ENCODE measurements at regions not wholly inside any gene's neighbourhood (a gene's known extent, or its start where the extent isn't known, plus 50 kb on each side); places are given as distances from the start of the nearest gene placed in this dataset.
"Not testable (repeated sequence)": the region's sequence is repeated elsewhere in the genome, so short reads cannot be mapped to it uniquely, and the experiment has no call there.

GRCh38 chr7:48992816-48993215, 68.5 kb downstream of the CDC14C start:
- TF ChIP-seq POLR2A (IDR thresholded peaks at IDR 0.05; ENCODE audit: low read depth, low read length): no peak
- DNase-seq (ENCODE audit: insufficient read length, low spot score): no peak
- no peak for FAIRE-seq

GRCh38 chr7:49001610-49002033, 77.3 kb downstream of the CDC14C start:
- peak; percentile 93 for FAIRE-seq
- peak; percentile 40 for DNase-seq (ENCODE audit: insufficient read length, low spot score)
- TF ChIP-seq POLR2A (IDR thresholded peaks at IDR 0.05; ENCODE audit: low read depth, low read length): no peak

GRCh38 chr7:49010717-49011116, 86.4 kb downstream of the CDC14C start:
- FAIRE-seq: no peak
- TF ChIP-seq POLR2A (IDR thresholded peaks at IDR 0.05; ENCODE audit: low read depth, low read length): no peak
- DNase-seq (ENCODE audit: insufficient read length, low spot score): no peak

- DNase-seq (ENCODE audit: insufficient read length, low spot score) (no peak), FAIRE-seq (no peak)
- TF ChIP-seq POLR2A (IDR thresholded peaks at IDR 0.05; ENCODE audit: low read depth, low read length): no peak
Observed at GRCh38 chr7:49014870-49015269, 90.5 kb downstream of the CDC14C start.

- FAIRE-seq (no peak), DNase-seq (ENCODE audit: insufficient read length, low spot score) (no peak)
- no peak for TF ChIP-seq POLR2A (IDR thresholded peaks at IDR 0.05; ENCODE audit: low read depth, low read length)
Observed at GRCh38 chr7:49020145-49020544, 95.8 kb downstream of the CDC14C start.

GRCh38 chr7:49022448-49022847, 98.1 kb downstream of the CDC14C start:
- TF ChIP-seq POLR2A (IDR thresholded peaks at IDR 0.05; ENCODE audit: low read depth, low read length): no peak
- DNase-seq (ENCODE audit: insufficient read length, low spot score) (no peak), FAIRE-seq (no peak)

DNA sequence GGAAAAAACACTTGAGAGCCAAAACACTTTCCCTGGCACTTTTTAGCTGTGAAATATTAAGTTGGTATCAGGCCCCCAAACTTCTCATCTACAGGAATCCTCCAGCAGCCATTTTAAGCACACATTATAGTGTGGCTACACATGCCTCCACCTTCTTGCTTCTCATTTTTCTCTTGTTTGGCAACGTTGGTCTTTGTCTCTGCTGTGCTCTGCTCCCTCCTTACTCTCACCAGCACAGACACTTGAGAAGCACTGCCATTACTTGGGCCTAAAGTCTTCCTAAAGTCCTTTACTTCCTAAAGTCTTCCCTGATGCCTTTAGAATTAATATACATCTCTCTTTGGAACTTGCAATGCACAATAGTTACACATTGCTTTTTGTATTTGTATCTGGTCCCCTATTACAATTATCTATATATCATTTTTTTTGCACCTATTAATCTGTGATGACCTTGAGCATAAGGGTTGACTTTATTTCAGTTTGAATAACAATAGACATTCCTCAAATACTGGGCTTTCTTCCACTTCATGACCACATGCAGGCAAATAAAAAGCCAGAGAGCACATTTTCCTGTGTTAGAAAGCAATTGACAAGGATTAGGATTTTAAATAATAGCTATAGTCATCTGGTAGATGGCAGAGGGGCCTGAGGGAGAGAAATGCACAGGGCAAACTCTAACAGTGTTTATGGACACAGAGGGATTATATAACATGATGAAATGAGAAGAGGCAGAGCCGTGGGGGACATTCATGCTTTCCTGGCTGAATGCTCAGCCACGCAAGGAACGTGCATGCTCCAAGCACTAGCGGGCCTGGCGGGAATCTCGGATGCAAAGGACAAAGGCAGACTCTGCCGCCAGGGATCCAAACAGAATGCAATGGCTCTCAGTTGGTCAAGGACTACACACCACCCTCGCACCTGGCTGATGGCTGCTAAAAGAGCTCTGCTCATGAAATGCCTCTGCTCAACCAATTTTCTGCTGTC, 99.3 kb downstream of the CDC14C start:
- FAIRE-seq (no peak), DNase-seq (ENCODE audit: insufficient read length, low spot score) (no peak)
- TF ChIP-seq POLR2A (IDR thresholded peaks at IDR 0.05; ENCODE audit: low read depth, low read length): no peak

GRCh38 chr7:49030221-49030620, 105.9 kb downstream of the CDC14C start:
- DNase-seq (ENCODE audit: insufficient read length, low spot score) (no peak), FAIRE-seq (no peak)
- TF ChIP-seq POLR2A (IDR thresholded peaks at IDR 0.05; ENCODE audit: low read depth, low read length): no peak

DNA sequence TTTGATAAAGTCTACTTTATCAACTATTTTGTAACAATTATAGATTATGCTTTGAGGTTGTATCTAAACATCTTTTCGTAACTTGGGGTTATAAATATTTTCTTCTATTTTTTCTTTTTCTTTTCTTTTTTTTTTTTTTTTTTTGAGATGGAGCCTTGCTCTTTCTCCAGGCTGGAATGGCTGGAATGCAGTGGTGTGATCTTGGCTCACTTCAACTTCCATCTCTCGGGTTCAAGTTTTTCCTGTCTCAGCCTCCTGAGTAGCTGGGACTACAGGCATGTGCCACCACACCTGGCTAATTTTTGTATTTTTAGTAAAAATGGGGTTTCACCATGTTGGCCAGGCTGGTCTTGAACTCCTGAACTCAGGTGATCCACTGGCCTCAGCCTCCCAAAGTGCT, 108.8 kb downstream of the CDC14C start:
- not testable (repeated sequence) for FAIRE-seq; DNase-seq (ENCODE audit: insufficient read length, low spot score)

GRCh38 chr7:49037346-49038210, 113.2 kb downstream of the CDC14C start:
- no peak for TF ChIP-seq POLR2A (IDR thresholded peaks at IDR 0.05; ENCODE audit: low read depth, low read length)
- FAIRE-seq: no peak
- DNase-seq (ENCODE audit: insufficient read length, low spot score): no peak

DNA sequence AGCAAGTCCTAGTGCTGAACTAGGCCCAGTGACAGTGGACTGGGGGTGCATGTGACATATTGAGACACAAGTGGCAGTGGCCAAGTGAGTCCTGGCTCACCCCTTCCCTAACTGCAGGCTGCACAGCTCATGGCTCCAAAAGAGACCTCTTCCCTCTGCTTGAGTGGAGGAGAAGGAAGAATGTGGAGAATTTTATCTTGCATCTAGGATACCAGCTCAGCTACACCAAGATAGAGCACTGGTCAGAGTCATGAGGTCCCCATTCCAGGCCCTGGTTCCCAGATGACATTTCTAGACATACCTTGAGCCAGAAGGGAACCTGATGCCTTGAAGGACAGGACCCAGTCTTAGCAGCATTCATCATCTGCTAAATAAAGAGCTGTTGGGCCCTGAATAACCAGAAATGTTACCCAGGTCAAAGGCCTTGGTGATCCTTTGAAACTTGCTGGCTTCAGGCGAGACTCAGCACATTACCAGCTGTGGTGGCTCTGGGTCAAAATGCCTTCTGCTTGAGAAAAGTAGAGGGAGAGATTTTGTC, 114.5 kb downstream of the CDC14C start:
- no peak for FAIRE-seq
- no peak for DNase-seq (ENCODE audit: insufficient read length, low spot score)
- TF ChIP-seq POLR2A (IDR thresholded peaks at IDR 0.05; ENCODE audit: low read depth, low read length): no peak

GRCh38 chr7:49060743-49061142, 136.4 kb downstream of the CDC14C start:
- DNase-seq (ENCODE audit: insufficient read length, low spot score) (no peak), FAIRE-seq (no peak)
- no peak for TF ChIP-seq POLR2A (IDR thresholded peaks at IDR 0.05; ENCODE audit: low read depth, low read length)

- peak; percentile 58 for FAIRE-seq
- TF ChIP-seq POLR2A (IDR thresholded peaks at IDR 0.05; ENCODE audit: low read depth, low read length): no peak
- no peak for DNase-seq (ENCODE audit: insufficient read length, low spot score)
Observed at GRCh38 chr7:49074538-49074937, 150.2 kb downstream of the CDC14C start.

DNA sequence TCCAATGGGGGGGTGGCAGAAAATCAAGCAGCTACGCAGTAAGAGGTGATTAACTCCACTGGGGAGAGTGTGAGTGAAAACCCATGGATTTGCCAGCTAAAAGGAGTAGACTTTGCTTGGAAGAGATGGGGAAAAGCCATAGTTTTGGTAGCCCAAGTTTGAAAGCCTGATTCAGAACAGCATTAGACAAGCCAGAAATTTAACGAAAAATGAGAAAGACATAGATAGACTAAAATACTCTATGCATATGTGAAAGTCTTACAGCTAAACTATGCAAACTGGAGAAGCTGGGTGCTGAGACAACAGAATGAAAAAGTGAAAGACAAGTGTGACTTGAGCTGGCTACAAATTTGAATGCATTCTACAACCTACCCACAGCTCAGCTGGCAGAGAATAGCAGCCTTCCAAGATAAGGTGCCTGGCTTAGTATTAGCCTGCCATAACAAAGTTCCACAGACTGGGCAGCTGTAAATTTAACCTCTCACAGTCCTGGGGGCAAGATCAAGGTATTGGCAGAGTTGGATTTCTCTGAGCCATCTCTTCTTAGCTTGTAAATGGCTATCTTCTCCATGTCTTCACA, 156.6 kb downstream of the CDC14C start:
- FAIRE-seq (no peak), DNase-seq (ENCODE audit: insufficient read length, low spot score) (no peak)
- no peak for TF ChIP-seq POLR2A (IDR thresholded peaks at IDR 0.05; ENCODE audit: low read depth, low read length)
